ENCODE measurements at regions not wholly inside any gene's neighbourhood (a gene's known extent, or its start where the extent isn't known, plus 50 kb on each side); places are given as distances from the start of the nearest gene placed in this dataset.
"Not testable (repeated sequence)": the region's sequence is repeated elsewhere in the genome, so short reads cannot be mapped to it uniquely, and the experiment has no call there.

GRCh38 chr6:27007020-27007419, 240.5 kb upstream of the PRSS16 start:
- no peak overlapping the region for H3K4me3 ChIP-seq (ENCODE audit: low read length)
- no peak for DNase-seq (ENCODE audit: low read depth)
- H3K9me3 ChIP-seq (ENCODE audit: control insufficient read depth, low read length) = no peaks in the 10 kb centered on the region

GRCh38 chr6:27008613-27009012, 238.9 kb upstream of the PRSS16 start:
- not testable (repeated sequence) for H3K4me3 ChIP-seq (ENCODE audit: low read length); H3K27me3 ChIP-seq (replicated peaks; ENCODE audit: control insufficient read depth, insufficient read depth, low read length); H3K4me1 ChIP-seq (ENCODE audit: control insufficient read depth, insufficient read depth, low read length); H3K9me3 ChIP-seq (ENCODE audit: control insufficient read depth, low read length); H3K36me3 ChIP-seq (ENCODE audit: control insufficient read depth, insufficient read depth, low read length, severe bottlenecking); H3K9ac ChIP-seq (ENCODE audit: low read length); DNase-seq (ENCODE audit: low read depth)

More at GRCh38 chr6:27007020-27007419, 240.5 kb upstream of the PRSS16 start:
- Histone ChIP-seq H3K9ac (ENCODE audit: low read length) (no peak overlapping the region), H3K27me3 (replicated peaks; ENCODE audit: control insufficient read depth, insufficient read depth, low read length) (no peaks in the 10 kb centered on the region), H3K36me3 (ENCODE audit: control insufficient read depth, insufficient read depth, low read length, severe bottlenecking) (no peaks in the 10 kb centered on the region), H3K4me1 (ENCODE audit: control insufficient read depth, insufficient read depth, low read length) (no peaks in the 10 kb centered on the region)

GRCh38 chr6:27014053-27014452, 233.4 kb upstream of the PRSS16 start:
- H3K36me3 ChIP-seq (ENCODE audit: control insufficient read depth, insufficient read depth, low read length, severe bottlenecking); H3K4me3 ChIP-seq (ENCODE audit: low read length); DNase-seq (ENCODE audit: low read depth); H3K9ac ChIP-seq (ENCODE audit: low read length); H3K9me3 ChIP-seq (ENCODE audit: control insufficient read depth, low read length); H3K4me1 ChIP-seq (ENCODE audit: control insufficient read depth, insufficient read depth, low read length); H3K27me3 ChIP-seq (replicated peaks; ENCODE audit: control insufficient read depth, insufficient read depth, low read length): not testable (repeated sequence)

- no peaks in the 10 kb centered on the region for H3K27me3 ChIP-seq (replicated peaks; ENCODE audit: control insufficient read depth, insufficient read depth, low read length)
- DNase-seq (ENCODE audit: low read depth) = no peak
- peaks cover 7% of the 10 kb centered on the region for H3K4me1 ChIP-seq (ENCODE audit: control insufficient read depth, insufficient read depth, low read length)
- no peak overlapping the region for H3K9ac ChIP-seq (ENCODE audit: low read length)
- peaks cover 6% of the 10 kb centered on the region for H3K9me3 ChIP-seq (ENCODE audit: control insufficient read depth, low read length)
- H3K36me3 ChIP-seq (ENCODE audit: control insufficient read depth, insufficient read depth, low read length, severe bottlenecking) = no peaks in the 10 kb centered on the region
- no peak overlapping the region for H3K4me3 ChIP-seq (ENCODE audit: low read length)
These were observed 230.8 kb upstream of the PRSS16 start for GRCh38 chr6:27016689-27017088.

- H3K4me3 ChIP-seq (ENCODE audit: low read length) = peak overlapping the region; percentile 90
- H3K9ac ChIP-seq (ENCODE audit: low read length); H3K27me3 ChIP-seq (replicated peaks; ENCODE audit: control insufficient read depth, insufficient read depth, low read length); DNase-seq (ENCODE audit: low read depth); H3K4me1 ChIP-seq (ENCODE audit: control insufficient read depth, insufficient read depth, low read length); H3K36me3 ChIP-seq (ENCODE audit: control insufficient read depth, insufficient read depth, low read length, severe bottlenecking); H3K9me3 ChIP-seq (ENCODE audit: control insufficient read depth, low read length): not testable (repeated sequence)
These were observed 229.1 kb upstream of the PRSS16 start for GRCh38 chr6:27018401-27018800.

GRCh38 chr6:27019651-27020552, 227.6 kb upstream of the PRSS16 start:
- peaks cover 6% of the 10 kb centered on the region for H3K9me3 ChIP-seq (ENCODE audit: control insufficient read depth, low read length)
- H3K4me3 ChIP-seq (ENCODE audit: low read length) = peak overlapping the region; percentile 90
- no peaks in the 10 kb centered on the region for H3K27me3 ChIP-seq (replicated peaks; ENCODE audit: control insufficient read depth, insufficient read depth, low read length)
- peak; percentile 95 for DNase-seq (ENCODE audit: low read depth)
- no peaks in the 10 kb centered on the region for H3K36me3 ChIP-seq (ENCODE audit: control insufficient read depth, insufficient read depth, low read length, severe bottlenecking)
- H3K9ac ChIP-seq (ENCODE audit: low read length) = peak overlapping the region; percentile 86
- peaks cover 7% of the 10 kb centered on the region for H3K4me1 ChIP-seq (ENCODE audit: control insufficient read depth, insufficient read depth, low read length)

- H3K4me1 ChIP-seq (ENCODE audit: control insufficient read depth, insufficient read depth, low read length) = peaks cover 7% of the 10 kb centered on the region
- peak overlapping the region; percentile 90 for H3K4me3 ChIP-seq (ENCODE audit: low read length)
- no peak for DNase-seq (ENCODE audit: low read depth)
These were observed 227.0 kb upstream of the PRSS16 start for GRCh38 chr6:27020553-27020880.

GRCh38 chr6:27023664-27024063, 223.8 kb upstream of the PRSS16 start:
- Histone ChIP-seq H3K27me3 (replicated peaks; ENCODE audit: control insufficient read depth, insufficient read depth, low read length) (no peaks in the 10 kb centered on the region), H3K4me1 (ENCODE audit: control insufficient read depth, insufficient read depth, low read length) (peaks cover 7% of the 10 kb centered on the region), H3K9ac (ENCODE audit: low read length) (no peak overlapping the region), H3K4me3 (ENCODE audit: low read length) (no peak overlapping the region), H3K9me3 (ENCODE audit: control insufficient read depth, low read length) (no peaks in the 10 kb centered on the region), H3K36me3 (ENCODE audit: control insufficient read depth, insufficient read depth, low read length, severe bottlenecking) (no peaks in the 10 kb centered on the region)
- DNase-seq (ENCODE audit: low read depth) = no peak

More at GRCh38 chr6:27020553-27020880, 227.0 kb upstream of the PRSS16 start:
- Histone ChIP-seq H3K9me3 (ENCODE audit: control insufficient read depth, low read length) (peaks cover 6% of the 10 kb centered on the region), H3K36me3 (ENCODE audit: control insufficient read depth, insufficient read depth, low read length, severe bottlenecking) (no peaks in the 10 kb centered on the region), H3K9ac (ENCODE audit: low read length) (peak overlapping the region; percentile 86), H3K27me3 (replicated peaks; ENCODE audit: control insufficient read depth, insufficient read depth, low read length) (no peaks in the 10 kb centered on the region)

- Histone ChIP-seq H3K4me1 (ENCODE audit: control insufficient read depth, insufficient read depth, low read length) (no peaks in the 10 kb centered on the region), H3K9me3 (ENCODE audit: control insufficient read depth, low read length) (no peaks in the 10 kb centered on the region), H3K4me3 (ENCODE audit: low read length) (no peak overlapping the region), H3K36me3 (ENCODE audit: control insufficient read depth, insufficient read depth, low read length, severe bottlenecking) (no peaks in the 10 kb centered on the region), H3K9ac (ENCODE audit: low read length) (no peak overlapping the region), H3K27me3 (replicated peaks; ENCODE audit: control insufficient read depth, insufficient read depth, low read length) (no peaks in the 10 kb centered on the region)
- DNase-seq (ENCODE audit: low read depth) = no peak
These were observed 222.2 kb upstream of the PRSS16 start for GRCh38 chr6:27025351-27025750.

- DNase-seq (ENCODE audit: low read depth) = no peak
- Histone ChIP-seq H3K9me3 (ENCODE audit: control insufficient read depth, low read length) (no peaks in the 10 kb centered on the region), H3K4me1 (ENCODE audit: control insufficient read depth, insufficient read depth, low read length) (no peaks in the 10 kb centered on the region), H3K27me3 (replicated peaks; ENCODE audit: control insufficient read depth, insufficient read depth, low read length) (no peaks in the 10 kb centered on the region), H3K36me3 (ENCODE audit: control insufficient read depth, insufficient read depth, low read length, severe bottlenecking) (no peaks in the 10 kb centered on the region), H3K4me3 (ENCODE audit: low read length) (no peak overlapping the region), H3K9ac (ENCODE audit: low read length) (no peak overlapping the region)
These were observed 221.1 kb upstream of the PRSS16 start for GRCh38 chr6:27026361-27026760.

- DNase-seq (ENCODE audit: low read depth) = no peak
- Histone ChIP-seq H3K9ac (ENCODE audit: low read length) (no peak overlapping the region), H3K9me3 (ENCODE audit: control insufficient read depth, low read length) (no peaks in the 10 kb centered on the region), H3K4me1 (ENCODE audit: control insufficient read depth, insufficient read depth, low read length) (no peaks in the 10 kb centered on the region), H3K27me3 (replicated peaks; ENCODE audit: control insufficient read depth, insufficient read depth, low read length) (peaks cover 5% of the 10 kb centered on the region), H3K36me3 (ENCODE audit: control insufficient read depth, insufficient read depth, low read length, severe bottlenecking) (no peaks in the 10 kb centered on the region), H3K4me3 (ENCODE audit: low read length) (no peak overlapping the region)
These were observed 216.2 kb upstream of the PRSS16 start for GRCh38 chr6:27031302-27031701.

GRCh38 chr6:27038498-27038897, 209.0 kb upstream of the PRSS16 start:
- H3K27me3 ChIP-seq (replicated peaks; ENCODE audit: control insufficient read depth, insufficient read depth, low read length) = peaks cover 5% of the 10 kb centered on the region
- no peak overlapping the region for H3K4me3 ChIP-seq (ENCODE audit: low read length)
- no peak overlapping the region for H3K9ac ChIP-seq (ENCODE audit: low read length)
- H3K36me3 ChIP-seq (ENCODE audit: control insufficient read depth, insufficient read depth, low read length, severe bottlenecking) = no peaks in the 10 kb centered on the region
- DNase-seq (ENCODE audit: low read depth) = no peak
- no peaks in the 10 kb centered on the region for H3K9me3 ChIP-seq (ENCODE audit: control insufficient read depth, low read length)
- no peaks in the 10 kb centered on the region for H3K4me1 ChIP-seq (ENCODE audit: control insufficient read depth, insufficient read depth, low read length)

All from adipocyte (in vitro differentiated cells).